Activated B cell treated with CpG ODN at 0.5 μM for 24 hours (primary cell): ENCODE measurements at regions not wholly inside any gene's neighbourhood (a gene's known extent, or its start where the extent isn't known, plus 50 kb on each side); places are given as distances from the start of the nearest gene placed in this dataset.
A peak's percentile ranks its signal among the peaks of the same experiment; 100 is the strongest.

Source experiments
- ATAC-seq: fragments of 200-7000 bp; cut with Tn5 transposase; one replicate; pipeline ENCODE4 v1.10.0; 2021; ENCODE audit warnings: low read depth, mild to moderate bottlenecking, moderate library complexity
- CTCF ChIA-PET: fragments of 350-600 bp; sonication (Branson Sonifier 250); formaldehyde crosslinking; loops from one replicate; lab custom pipeline; 2021; ENCODE audit warnings: antibody characterized with exemption; lab: Charles Lee
- POLR2A ChIA-PET: fragments of 350-600 bp; sonication (Branson Sonifier 250); formaldehyde crosslinking; loops from one replicate; lab custom pipeline; 2021; ENCODE audit warnings: antibody characterized with exemption; lab: Charles Lee
- DNase-seq: peaks from one replicate; pipeline ENCODE4 v3.0.0; 2022
- H3K27ac Mint-ChIP-seq: one replicate; pipeline ENCODE4 v1.8.0; 2020; ENCODE audit warnings: mixed read lengths
- H3K27me3 Mint-ChIP-seq: one replicate; pipeline ENCODE4 v1.8.0; 2021; ENCODE audit warnings: mixed read lengths
- H3K36me3 Mint-ChIP-seq: one replicate; pipeline ENCODE4 v1.8.0; 2021; ENCODE audit warnings: low read depth, mixed read lengths
- H3K4me1 Mint-ChIP-seq: one replicate; pipeline ENCODE4 v1.8.0; 2021; ENCODE audit warnings: mixed read lengths
- H3K4me3 Mint-ChIP-seq: one replicate; pipeline ENCODE4 v1.8.0; 2020; ENCODE audit warnings: mild to moderate bottlenecking, mixed read lengths
- H3K9me3 Mint-ChIP-seq: one replicate; pipeline ENCODE4 v1.8.0; 2020; ENCODE audit warnings: mixed read lengths
- intact Hi-C: fragments of 100-400 bp; cut with micrococcal nuclease; formaldehyde crosslinking; loops from one replicate; pipeline ENCODE4 v1.15.1; 2024
- TF ChIP-seq, protein P1 (sequence below): fragments of 200-600 bp; IDR thresholded peaks from one replicate; pipeline ENCODE4 v1.8.0; 2022; ENCODE audit warnings: antibody characterized with exemption, mild to moderate bottlenecking

DNA sequence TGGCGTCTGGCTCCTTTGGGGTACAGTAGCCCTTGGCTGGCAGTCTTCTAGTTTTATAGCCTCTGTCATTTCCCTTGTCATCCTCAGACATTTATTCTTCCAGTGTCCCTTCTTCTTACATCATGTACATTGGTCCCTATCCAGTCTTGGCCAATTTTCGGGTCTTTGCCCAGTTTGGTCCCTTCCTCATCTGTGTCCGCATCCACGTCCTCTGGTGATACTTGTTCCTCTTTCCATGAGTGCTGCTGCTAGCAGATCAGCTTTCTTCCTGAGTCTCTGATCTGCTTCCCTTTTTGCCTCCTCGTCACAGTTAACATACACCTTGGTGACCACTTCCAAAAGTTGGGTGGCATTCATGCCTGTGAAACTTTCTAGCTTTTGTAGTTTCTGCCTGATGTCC lies 86.2 kb upstream of the GPR6 start:
- TF ChIP-seq, protein P1, sequence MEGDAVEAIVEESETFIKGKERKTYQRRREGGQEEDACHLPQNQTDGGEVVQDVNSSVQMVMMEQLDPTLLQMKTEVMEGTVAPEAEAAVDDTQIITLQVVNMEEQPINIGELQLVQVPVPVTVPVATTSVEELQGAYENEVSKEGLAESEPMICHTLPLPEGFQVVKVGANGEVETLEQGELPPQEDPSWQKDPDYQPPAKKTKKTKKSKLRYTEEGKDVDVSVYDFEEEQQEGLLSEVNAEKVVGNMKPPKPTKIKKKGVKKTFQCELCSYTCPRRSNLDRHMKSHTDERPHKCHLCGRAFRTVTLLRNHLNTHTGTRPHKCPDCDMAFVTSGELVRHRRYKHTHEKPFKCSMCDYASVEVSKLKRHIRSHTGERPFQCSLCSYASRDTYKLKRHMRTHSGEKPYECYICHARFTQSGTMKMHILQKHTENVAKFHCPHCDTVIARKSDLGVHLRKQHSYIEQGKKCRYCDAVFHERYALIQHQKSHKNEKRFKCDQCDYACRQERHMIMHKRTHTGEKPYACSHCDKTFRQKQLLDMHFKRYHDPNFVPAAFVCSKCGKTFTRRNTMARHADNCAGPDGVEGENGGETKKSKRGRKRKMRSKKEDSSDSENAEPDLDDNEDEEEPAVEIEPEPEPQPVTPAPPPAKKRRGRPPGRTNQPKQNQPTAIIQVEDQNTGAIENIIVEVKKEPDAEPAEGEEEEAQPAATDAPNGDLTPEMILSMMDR, result no peak
- Mint-ChIP-seq H3K27me3 (no peaks in the 10 kb centered on the region), H3K4me1 (peaks cover 53% of the 10 kb centered on the region), H3K4me3 (no peak overlapping the region), H3K9me3 (peaks cover 4% of the 10 kb centered on the region), H3K36me3 (no peaks in the 10 kb centered on the region), H3K27ac (no peak overlapping the region)
- ChIA-PET POLR2A (no interaction called here), CTCF (no interaction called here)
- intact Hi-C loops, result no loop called here
- DNase-seq, result no peak
- no peak for ATAC-seq

DNA sequence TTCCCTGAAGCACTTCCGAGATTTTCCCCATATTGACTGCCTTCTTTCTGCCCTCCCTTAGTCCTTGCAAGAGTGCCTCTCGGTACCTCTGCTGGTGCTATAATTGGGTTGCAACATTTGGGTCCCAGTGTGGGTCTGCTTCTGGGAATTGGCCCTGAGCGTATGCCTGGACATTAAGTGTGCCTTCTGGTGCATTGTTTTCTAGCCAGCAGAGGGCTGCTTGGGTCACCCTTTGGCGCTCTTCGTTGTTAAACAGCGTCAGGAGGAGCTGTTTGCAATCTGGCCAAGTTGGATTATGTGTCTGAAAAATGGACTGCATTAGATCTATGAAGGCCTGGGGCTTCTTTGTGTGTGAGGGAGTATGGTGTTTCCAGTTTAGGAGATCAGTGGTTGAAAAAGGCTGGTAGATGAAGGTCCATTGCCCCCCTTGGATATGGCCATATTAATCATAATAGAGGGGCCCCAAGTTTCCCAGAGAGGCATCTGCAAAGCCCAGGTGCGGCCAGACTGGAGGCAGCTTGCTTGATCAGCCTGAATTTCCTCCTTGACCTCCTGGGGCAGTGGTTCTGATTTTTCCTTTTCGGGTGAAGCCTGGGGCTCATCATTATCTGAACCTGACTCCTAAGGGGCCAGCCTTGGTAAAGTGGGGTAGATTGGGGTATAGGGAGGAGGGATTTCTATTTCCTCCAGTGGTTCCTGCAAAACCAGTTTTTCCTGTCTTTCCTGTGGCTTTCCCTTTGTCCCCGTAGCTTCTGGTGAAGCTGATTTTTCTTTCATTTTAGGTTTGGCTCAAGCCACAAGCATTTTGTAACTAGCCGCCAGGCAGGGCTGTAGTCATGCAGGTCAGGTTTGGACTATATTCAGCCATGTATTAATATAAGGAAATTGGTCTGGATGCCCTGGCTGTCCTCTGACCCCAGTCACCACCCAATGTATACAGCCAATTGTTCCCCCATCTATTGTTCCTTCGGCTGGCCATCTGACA lies 85.4 kb upstream of the GPR6 start:
- ATAC-seq (no peak), DNase-seq (no peak)
- Mint-ChIP-seq H3K4me1 (peaks cover 60% of the 10 kb centered on the region), H3K36me3 (no peaks in the 10 kb centered on the region), H3K9me3 (peaks cover 4% of the 10 kb centered on the region), H3K27me3 (no peaks in the 10 kb centered on the region), H3K27ac (peak overlapping the region; percentile 88), H3K4me3 (no peak overlapping the region)
- TF ChIP-seq, protein P1, result no peak
- POLR2A ChIA-PET, result no interaction called here
- intact Hi-C loops, result no loop called here
- CTCF ChIA-PET, result no interaction called here

DNA sequence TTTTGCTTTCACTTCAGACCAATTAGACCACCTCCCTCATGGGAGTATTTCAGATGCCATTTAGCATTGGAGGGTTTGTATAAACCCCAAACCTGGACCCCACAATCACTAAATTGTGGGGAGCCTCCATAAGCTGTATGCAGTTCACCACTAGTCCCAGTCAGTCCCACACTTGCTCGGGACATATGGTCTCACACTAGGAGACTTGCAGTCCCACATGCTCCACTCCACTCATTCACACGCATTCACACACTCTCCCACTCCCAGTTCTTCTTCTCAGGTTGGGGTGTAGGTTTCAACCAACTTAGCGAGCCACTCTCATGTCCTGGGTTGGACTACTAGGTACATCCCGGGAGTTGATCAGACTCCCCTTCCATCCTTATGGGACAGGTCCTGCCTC lies 84.5 kb upstream of the GPR6 start:
- POLR2A ChIA-PET, result no interaction called here
- H3K27me3 Mint-ChIP-seq, result no peaks in the 10 kb centered on the region
- ATAC-seq, result no peak
- no peaks in the 10 kb centered on the region for H3K36me3 Mint-ChIP-seq
- H3K27ac Mint-ChIP-seq, result peak overlapping the region; percentile 88
- intact Hi-C loops, result no loop called here
- H3K4me3 Mint-ChIP-seq, result peak overlapping the region; percentile 11
- DNase-seq, result no peak
- CTCF ChIA-PET, result no interaction called here
- H3K9me3 Mint-ChIP-seq, result peaks cover 4% of the 10 kb centered on the region
- TF ChIP-seq, protein P1, result no peak
- H3K4me1 Mint-ChIP-seq, result peaks cover 60% of the 10 kb centered on the region

DNA sequence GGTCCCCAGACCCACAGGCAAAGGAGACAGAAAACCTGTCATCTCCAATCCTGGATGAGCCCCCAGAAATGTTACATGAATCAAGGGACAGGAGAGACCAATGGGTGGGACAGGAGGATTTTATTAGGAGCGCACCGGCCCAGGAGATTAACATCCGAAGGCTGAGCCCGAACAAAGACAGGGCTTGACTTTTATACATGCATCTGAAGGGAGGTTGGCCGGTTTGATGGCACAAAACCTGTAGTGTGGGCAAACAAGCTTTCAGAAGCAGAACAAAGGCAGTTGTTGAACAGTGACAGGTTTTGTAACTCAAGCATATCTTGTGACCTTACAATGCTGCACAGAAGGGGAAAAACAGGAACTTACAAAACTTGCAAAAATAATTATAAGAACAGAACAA lies 83.9 kb upstream of the GPR6 start:
- intact Hi-C loops, result no loop called here
- CTCF ChIA-PET, result no interaction called here
- TF ChIP-seq, protein P1, result no peak
- H3K36me3 Mint-ChIP-seq, result no peaks in the 10 kb centered on the region
- H3K4me1 Mint-ChIP-seq, result peaks cover 60% of the 10 kb centered on the region
- peak; percentile 93 for ATAC-seq
- no peak for DNase-seq
- peak overlapping the region; percentile 58 for H3K4me3 Mint-ChIP-seq
- peaks cover 4% of the 10 kb centered on the region for H3K9me3 Mint-ChIP-seq
- POLR2A ChIA-PET, result interaction anchor here (0.6 to 0.9 kb wide), 2 partner anchors 410 to 1589 kb away, joined by 4 read pairs; partner anchors contain the start of gene REV3L
- H3K27ac Mint-ChIP-seq, result peak overlapping the region; percentile 88
- no peaks in the 10 kb centered on the region for H3K27me3 Mint-ChIP-seq

DNA sequence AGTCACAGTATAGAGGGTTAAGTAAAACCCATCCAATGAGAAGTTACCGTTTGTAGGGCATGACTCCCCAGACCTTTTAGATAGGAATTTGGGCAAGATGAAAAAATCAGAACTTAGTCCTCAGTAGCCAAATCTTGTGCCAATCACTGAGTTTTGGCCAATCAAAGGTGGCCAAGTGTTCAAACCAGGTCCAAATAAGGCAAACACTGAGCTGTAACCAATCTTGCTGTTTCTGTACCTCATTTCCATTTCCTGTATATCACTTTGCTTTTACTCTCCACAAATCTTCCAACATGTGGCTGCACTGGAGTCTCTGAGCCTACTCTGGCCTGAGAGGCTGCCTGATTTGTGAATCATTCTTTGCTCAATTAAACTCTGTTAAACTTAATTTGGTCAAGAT lies 81.8 kb upstream of the GPR6 start:
- Mint-ChIP-seq H3K4me3 (no peak overlapping the region), H3K9me3 (peaks cover 4% of the 10 kb centered on the region), H3K4me1 (peaks cover 60% of the 10 kb centered on the region), H3K36me3 (no peaks in the 10 kb centered on the region), H3K27me3 (no peaks in the 10 kb centered on the region), H3K27ac (no peak overlapping the region)
- ChIA-PET POLR2A (no interaction called here), CTCF (no interaction called here)
- TF ChIP-seq, protein P1, result no peak
- no peak for ATAC-seq
- intact Hi-C loops, result no loop called here
- no peak for DNase-seq
